ENCODE measurements at regions not wholly inside any gene's neighbourhood (a gene's known extent, or its start where the extent isn't known, plus 50 kb on each side); places are given as distances from the start of the nearest gene placed in this dataset.

DNA sequence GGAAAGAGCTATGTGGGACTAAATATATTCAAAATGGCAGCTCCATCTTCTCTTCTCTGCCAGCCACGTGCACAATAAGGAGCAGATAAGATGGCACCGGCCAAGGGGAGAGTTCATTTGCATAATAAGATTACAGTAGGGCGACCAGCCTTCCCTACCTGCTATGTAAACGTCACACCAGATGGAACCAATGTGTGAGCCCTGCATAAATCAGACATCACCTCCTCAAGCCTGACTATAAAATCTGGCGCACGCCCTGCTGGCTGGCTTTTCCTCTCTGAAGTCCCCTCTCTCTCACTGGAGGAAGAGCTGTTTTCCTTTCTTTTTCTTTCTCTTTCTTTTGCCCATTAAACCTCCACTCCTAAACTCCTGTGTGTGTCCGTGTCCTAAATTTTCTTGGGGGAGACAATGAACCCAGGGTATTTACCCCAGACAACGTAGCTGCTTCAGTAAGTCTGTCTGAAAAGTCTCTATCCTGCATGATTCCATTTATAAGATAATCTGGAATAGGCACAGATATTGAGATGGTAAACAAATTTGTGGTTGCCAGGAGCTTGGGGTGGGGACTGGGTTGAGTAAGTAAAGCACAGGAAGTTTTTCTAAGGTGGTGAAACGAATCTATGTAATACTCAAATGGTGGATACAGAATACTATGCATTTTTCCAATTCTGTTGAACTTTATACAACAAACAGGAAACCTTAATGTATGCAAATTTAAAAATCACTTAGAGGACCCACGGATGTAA lies 670.0 kb upstream of the KIRREL3 start:
- peak; percentile 4 for DNase-seq

- DNase-seq = no peak
Observed at GRCh38 chr11:127656116-127656836, 655.7 kb upstream of the KIRREL3 start.

DNA sequence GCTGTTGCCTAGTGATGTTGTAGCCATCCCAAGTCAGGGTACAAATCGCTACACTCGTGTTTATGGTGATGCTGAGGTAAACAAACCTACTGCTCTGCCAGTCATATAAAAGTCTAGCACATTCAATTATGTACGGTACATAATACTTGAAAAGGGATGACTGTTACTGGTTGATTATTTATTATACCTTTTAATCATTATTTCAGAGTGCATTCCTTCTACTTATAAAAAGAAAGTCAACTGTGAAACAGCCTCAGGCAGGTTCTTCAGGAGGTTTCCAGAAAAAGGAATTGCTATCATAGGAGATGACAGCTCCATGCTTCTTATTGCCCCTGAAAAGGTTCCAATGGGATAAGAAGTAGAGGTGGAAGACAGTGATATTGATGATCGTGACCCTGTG lies 652.5 kb upstream of the KIRREL3 start:
- DNase-seq = no peak

- DNase-seq = no peak
Observed at GRCh38 chr11:127651888-127652221, 651.3 kb upstream of the KIRREL3 start.

DNA sequence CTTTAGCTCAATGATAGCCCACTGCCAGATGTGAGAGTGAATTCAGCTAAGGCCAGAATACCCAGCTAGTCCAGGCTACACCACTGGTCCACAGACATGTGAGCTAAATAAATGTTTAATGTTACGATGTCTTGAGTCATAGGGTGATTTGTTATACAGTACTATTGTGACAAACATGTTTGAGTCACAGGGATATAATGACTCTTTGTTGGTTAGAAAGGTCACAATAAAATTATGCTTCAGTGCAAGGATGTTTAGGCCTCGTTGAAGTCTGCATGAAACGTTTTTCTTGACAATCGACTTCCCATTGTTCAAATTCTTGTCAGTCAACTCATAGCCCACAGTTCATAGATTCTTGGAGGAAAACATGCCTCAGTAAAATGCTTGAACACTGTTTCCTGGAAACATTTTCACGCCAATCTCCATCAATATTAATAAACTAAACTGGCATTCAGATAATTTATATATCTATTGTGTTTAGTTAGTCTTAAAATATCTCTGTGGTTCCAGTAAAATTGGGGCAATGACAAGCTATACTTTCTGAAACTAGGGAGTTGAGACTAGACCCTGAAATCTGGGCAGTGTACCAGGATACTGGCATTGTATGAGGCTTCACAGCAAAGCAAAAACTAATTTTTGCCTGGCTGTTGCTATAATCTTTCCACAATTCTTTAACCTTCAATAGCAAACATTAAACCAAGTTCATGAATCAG lies 650.8 kb upstream of the KIRREL3 start:
- DNase-seq = no peak

DNA sequence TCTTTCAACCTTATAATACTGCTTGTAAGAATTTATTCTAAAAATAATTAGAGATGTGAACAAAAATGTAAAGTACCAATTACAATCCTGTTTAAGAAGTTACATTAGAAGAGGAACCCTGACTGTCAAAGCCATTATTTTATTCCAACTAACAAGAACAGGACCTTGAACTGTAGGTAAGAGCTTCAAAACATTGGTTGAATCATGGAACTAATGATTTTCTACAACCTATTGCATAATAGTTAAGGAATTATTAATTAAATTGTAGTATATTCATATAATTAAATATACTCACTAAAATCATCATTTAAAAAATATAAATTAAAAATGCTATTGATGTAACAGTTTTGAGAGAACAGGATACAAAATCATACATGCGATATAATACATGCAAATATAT lies 649.4 kb upstream of the KIRREL3 start:
- DNase-seq = no peak

- no peak for DNase-seq
Observed at GRCh38 chr11:127649071-127649470, 648.5 kb upstream of the KIRREL3 start.

DNA sequence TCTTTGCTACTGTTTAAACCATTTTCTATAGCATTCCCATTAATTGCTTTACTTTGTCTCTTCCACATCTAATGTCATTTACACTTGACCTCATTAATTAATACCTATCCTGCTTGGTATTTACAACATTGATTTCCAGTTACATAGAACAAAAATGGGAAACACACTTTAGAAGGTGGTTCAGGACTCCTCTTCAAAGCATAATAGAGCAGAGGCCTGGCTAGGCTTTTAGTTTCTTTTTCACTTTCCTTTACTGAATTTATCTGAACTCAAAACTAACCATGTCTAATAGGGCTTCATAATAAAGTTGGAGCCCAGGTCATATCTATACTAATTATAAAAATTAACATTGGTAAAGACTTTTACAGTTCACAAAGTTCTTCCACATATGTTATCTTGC lies 648.0 kb upstream of the KIRREL3 start:
- DNase-seq = no peak

DNA sequence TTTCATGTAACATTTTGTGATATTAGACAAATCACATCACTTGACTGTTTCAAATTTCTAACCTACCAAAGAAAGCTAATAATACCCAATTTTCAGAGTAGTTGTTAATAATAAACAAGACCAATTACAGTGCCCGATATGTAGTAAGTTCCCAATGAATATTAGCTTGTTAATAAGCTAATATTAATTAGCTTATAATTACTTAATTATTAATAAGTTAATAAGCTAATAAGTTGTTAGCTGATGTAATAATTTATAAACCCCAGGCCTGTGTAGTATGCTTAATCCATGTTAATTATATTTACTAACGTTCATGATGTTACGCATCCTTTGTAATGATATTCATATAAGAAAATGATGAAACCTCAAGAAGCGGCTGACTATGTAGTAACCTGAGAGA lies 643.8 kb upstream of the KIRREL3 start:
- no peak for DNase-seq

DNA sequence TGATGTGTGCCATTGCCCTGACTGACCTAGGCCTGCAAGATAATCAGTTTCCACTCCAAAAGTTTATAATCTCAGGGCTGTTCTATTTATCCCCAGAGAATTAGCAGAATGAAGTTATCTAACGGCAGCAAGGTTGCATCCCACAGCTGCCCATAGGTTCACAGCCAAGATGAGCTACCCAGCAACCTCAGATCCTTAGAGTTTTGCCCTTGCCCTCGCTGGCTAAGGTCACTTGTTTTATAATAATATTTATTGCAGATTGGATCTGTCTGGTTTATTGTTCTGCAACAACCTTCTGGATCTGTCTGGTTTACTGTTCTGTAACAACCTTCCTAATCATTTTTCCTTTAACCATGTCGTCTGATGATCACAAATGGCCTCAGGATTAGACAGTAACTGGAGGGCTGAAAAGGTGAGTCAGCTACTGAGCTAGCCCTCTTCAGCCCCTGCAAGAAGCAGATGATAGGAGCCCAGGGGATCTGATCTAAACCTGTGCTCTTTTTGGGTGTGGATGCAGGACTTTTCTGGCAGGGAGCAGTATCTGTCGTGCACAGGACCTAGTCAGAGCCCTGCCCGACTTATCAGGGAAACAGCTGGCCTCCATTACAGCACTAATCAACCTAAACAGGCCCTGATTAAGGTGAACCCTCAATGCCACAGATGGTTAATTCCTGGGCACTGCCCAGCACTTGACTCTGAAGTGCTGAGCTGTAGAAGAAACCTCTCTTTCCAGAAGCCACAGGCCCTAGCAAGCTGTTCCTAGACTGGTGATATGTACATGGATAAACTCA lies 642.9 kb upstream of the KIRREL3 start:
- no peak for DNase-seq

DNA sequence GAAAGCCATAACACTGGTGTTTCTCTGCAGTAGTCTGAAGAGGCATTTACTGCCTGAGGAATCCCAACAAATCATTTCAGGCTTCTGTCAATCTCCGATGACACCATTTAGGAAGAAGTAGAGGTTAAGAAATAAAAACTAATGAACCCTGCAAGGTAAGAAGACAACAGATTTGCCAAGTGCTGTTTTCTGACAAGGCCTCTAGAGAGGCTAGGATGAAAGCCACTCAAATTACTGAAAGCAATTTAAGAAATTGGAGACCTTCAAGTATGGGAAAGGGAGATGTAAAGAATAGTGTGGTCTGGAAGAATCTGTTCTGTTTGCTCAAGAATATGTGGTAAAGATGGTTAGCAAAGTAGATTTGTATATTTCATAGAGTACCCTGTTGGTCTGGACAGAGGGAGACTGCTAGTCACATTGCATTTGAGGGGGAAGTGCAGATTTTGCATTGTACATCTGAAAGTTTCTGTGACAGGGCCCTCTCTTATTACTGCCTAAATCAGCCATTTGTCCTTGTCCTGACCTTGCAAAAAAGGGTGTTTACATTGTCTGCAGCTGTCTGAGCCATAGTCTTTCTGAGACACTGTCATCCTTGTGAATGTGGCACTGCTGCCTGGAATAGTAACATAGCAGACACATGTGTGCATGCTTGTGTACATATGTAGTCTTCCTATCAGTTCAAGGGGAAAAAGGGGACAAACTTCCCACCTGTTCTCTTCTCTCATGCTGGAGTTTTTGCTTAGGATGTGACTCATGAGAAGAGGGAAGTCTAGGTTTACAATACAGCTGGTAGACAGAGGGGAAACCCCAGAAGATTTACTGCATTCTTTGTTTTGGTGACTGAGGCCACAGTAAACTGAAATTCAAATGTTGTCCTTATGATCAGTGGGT lies 640.2 kb upstream of the KIRREL3 start:
- DNase-seq = peak; percentile 3

- no peak for DNase-seq
Observed at GRCh38 chr11:127639916-127640315, 639.3 kb upstream of the KIRREL3 start.

GRCh38 chr11:127632976-127633680 lies 632.6 kb upstream of the KIRREL3 start:
- DNase-seq = no peak

DNA sequence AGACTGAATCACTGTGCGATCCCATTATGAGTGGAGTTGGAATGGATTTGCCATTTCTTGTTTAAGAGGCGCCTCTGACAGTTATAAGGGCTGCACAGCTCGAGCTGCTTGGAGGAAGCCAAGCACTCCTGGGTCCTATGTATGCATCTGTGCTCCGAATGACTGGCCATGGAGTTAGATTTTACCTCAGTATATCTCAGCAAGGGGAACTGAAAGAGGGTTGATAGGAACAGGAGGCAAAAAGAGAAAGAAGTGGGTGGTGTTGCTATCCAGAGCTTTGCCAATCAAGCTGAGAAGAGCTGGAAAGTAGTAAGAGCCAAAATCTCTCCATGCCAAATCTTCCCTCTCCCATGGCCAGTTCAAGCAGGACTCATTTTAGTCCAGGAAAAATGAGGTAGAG lies 632.0 kb upstream of the KIRREL3 start:
- no peak for DNase-seq

DNA sequence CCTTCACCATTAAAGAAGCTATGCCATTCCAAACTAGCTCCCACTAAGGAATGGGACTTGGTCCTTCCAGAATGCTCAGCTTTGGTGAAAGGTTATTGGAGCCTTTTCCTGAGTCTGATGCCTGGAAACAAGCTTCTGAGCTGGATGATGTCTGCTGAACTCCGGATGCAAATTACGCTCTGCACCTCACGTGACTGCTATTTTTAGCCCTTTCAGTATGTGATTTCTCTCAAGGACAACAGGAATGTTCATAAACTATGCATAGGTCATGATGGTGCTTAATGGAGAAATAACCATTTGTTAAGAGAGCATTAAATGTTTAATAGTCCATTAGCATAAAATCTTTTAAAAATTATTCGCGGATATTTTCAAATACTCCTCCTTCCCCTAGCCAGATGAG lies 631.4 kb upstream of the KIRREL3 start:
- no peak for DNase-seq

DNA sequence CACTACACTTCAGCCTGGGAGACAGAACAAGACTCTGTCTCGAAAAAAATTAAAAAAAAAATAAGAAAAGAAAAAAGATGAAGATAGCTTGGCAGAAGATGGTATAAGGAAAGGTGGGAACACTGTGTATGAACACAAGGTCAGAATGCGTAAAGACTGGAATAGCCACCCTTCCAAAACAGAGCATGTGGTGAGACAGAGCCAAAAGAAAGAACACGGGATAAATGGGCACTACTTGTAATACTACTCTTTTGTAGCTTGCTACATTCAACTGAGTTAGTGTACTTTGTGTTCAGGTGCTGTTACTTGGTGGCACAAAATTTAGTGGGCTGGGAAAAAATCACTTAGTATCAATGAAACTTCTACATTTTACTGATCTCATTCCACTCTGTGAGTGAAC lies 628.6 kb upstream of the KIRREL3 start:
- DNase-seq = no peak

DNA sequence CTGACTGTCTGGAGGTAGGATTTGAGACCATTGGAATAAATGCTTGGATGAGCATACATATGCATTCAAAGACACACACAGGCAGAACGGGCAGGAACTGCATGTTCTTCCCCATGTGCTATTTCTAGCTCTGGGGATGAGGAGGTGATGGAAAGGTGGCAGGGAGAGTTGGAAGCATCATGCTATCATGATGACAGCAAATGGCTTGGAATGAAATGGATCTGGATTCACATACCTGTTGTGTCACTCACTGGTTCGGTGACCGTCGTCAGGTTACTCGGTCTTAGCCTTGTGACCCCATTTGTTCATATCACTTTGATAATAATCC lies 627.9 kb upstream of the KIRREL3 start:
- DNase-seq = no peak

- DNase-seq = no peak
Observed at GRCh38 chr11:127627629-127628457, 627.3 kb upstream of the KIRREL3 start.

GRCh38 chr11:127627204-127627603 lies 626.6 kb upstream of the KIRREL3 start:
- DNase-seq = no peak

DNA sequence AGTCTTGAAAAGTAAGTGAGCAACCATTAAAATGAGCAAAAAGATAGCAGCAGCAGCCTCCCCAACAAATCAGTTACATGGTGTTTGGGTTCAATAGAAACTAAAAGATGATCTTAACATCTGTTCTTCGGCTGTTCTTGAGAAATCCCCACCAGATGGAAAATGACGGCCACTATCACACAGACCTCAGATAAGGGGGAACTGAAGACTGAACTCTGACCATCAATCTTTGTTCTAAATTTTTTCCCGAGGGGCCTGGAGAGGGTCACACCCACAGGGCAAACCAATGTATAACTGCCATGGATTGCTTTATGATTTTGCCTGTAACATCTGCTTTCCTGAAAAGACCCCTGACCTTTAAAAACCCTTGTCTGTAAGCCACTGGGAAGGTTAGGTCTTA lies 624.8 kb upstream of the KIRREL3 start:
- DNase-seq = no peak

Measured in NCI-H2171 treated with DMSO at 0.1 percent for 48 hours (cell line).